ENCODE measurements at regions not wholly inside any gene's neighbourhood (a gene's known extent, or its start where the extent isn't known, plus 50 kb on each side); places are given as distances from the start of the nearest gene placed in this dataset.

DNA sequence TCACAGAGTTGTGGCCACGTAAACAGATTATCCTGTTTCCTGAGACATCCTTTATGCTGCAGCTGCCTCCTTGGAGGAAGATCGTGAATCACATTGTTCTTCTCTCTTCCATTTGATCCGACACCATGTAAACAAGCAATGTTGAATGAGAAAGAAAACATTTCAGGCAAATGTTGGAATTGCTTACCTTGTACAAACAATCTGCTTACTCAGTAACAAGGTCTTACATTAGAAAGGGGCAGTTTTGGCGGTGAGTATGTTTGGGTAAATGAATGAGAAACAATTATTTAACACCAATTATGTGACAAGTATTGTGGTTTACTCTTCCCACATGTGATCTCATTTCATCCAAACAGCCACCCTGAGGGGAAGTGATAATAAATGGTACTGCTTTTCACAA lies 637.8 kb downstream of the RAB28 start:
- DNase-seq, result peak; percentile 73 to 90

DNA sequence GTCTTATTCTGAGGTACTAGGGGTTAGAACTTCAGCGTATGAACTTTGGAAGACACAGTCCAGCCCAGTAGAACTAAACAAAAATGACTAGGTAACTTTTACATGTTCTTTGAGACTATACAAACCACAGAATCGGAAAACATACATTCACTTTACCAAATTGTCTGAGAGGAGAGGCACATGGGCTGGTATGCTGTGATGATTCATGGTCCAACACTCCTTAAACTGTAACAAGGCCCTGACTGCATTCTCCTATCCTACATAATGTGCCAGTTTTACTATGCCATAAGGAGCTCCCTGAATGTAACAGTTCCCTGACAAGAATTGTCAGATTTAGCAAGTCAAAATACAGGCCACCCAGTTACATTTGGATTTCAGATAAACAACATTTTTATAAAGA lies 640.0 kb downstream of the RAB28 start:
- DNase-seq, result no peak

DNA sequence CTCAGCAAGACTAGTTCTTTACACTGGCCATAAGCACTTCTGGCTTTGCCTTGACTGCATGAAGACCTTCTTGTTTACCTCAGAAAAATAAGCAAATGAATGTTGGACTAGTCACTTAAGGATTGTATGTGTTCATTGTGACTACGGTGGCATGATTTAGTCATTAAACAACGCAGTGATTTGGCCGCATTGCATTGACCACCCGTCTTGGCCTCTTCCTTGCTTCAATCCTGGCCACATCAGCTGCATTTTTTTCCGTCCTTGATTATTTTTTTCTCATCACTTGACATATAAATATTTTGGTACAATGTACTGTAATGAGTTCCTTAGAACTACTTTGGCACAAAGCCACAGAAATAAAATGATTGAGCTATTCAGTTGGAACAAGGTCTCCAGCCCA lies 656.2 kb downstream of the RAB28 start:
- no peak for DNase-seq

DNA sequence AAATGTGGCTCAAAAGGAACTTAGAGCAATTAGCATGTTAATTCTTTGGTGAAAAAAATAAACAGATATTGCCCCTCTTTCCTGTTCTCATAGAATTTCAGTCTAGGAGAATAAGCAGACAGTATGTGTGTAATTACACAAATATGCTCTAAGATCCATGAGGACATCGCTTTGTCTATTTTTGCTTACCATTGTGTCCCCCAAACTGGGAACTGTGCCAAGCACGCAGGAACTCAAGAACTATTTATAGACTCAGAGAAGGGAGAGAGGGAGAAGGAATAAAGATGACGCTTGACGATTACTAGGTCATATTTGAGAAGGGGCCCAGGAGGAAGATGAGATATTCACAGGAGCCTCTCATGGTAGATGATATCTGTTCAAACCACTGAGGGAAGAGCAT lies 692.6 kb downstream of the RAB28 start:
- DNase-seq, result peak in 1 of 2 experiments; percentile 17

DNA sequence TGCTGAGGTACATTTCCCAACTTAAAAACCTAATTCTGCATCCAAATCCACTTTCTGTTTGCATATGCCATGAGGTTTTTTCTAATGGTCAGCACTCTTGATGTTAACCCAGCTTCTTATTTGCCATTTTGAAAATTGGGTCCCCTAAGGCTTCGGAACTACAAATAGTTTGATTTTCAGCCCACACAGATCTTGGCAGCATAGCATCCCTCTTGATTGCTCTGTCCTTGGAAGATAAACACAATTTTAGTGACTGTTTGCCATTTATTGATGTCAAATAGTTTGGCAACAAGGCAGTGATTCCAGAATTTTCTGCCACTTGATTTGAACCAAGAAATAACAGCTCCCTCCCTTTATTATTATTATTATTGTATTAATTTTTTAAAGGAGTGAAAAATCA lies 696.9 kb downstream of the RAB28 start:
- no peak for DNase-seq

DNA sequence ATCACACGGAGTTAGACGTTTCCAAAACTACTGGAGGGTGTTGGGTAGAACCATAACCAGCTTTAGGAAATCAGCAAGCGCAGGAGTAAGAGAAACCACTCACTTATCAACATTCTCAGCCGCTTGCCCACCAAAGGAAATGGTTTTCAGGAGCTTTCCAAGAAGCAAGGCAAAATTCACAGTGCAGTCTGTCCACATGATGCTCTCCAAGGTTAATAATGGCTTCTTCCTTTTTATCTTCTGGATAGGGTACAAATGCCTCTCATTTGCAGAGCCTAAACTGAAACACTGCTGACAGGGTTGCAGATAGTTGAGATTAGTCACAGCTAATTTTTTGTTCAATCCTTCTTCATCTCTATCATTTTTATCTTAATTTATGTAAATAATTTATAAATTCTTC lies 705.4 kb downstream of the RAB28 start:
- DNase-seq, result no peak

DNA sequence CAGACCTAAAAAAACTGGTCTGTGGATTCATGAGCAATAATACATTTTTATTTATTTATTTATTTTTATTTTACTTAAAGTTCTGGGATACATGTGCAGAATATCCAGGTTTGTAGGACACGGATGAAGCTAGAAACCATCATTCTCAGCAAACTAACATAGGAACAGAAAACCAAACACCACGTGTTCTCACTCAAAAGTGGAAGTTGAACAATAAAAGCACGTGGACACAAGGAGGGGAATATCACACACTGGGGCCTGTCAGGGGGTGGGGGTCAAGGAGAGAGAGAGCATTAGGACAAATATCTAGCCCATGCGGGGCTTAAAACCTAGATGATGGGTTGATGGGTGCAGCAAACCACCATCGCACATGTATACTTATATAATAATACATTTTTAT lies 705.9 kb downstream of the RAB28 start:
- no peak for DNase-seq

DNA sequence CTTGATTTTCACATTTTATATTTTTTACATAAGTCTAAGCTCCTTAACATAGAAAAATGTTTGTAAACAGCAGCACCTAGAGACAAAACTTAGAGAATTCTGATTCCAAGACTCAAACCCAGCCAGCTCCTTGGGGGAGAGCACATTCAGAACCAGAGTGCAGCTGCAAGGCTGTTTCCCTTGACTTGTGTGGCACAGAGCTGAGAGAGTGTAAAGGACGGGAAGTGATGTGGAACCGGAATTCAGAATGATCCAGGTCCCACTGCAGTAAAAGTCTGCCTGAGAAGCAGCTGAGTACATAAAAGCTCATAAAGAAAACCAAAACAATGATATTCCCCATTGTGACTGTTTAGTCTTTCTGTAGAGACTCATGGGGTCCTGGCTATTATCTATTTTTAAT lies 713.8 kb downstream of the RAB28 start:
- peak; percentile 73 to 95 for DNase-seq

DNA sequence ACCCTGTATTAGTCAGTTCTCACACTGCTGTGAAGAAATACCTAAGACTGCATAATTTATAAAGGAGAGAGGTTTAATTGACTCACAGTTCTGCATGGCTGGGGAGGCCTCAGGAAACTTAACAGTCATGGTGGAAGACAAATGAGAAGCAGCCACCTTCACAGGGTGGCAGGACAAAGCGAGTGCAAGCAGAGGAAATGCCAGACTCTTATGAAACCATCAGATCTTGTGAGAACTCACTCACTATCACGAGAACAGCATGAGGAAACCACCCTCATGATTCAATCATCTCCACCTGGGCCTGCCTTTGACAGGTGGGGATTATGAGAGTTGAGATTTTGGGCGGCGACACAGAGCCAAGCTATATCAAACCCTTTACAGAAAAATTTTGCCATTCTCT lies 722.4 kb downstream of the RAB28 start:
- no peak for DNase-seq

DNA sequence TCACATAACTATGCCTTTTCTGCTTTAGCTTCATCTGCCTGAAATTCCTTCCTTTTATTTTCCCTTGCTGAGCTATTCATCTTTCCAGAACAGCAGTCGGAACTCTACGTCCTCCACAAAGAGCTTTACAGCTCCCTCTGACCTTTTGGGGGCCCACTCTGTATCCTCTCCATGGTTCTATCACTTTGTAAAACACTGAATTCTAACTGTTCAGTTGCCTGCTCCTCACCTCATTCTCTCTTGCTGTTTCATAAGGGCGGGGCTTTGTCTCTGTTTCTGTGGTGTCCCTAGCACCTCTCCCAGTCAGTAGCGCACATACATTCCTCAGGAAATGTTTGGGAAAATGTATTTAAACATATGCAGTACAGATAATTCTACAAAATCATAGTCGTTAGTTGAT lies 737.0 kb downstream of the RAB28 start:
- DNase-seq, result no peak

DNA sequence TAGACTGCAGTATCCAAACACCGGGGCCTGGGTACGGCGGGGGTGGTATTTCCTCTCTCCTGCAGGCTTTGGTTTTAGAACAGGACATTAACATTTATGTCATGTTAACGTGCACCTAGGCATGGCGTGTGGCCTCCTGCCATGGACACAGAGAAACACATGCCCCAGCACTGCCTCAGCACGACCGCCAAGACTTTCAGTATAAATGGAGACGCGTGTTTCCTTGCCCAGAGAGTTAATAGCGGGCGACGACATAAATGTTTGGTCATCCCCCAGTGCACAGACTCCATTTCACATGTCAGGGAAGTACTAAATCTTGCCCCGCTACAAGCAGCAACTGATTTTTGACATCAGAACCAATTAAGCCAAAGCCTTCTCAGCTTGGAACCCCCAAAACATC lies 737.9 kb downstream of the RAB28 start:
- DNase-seq, result no peak

DNA sequence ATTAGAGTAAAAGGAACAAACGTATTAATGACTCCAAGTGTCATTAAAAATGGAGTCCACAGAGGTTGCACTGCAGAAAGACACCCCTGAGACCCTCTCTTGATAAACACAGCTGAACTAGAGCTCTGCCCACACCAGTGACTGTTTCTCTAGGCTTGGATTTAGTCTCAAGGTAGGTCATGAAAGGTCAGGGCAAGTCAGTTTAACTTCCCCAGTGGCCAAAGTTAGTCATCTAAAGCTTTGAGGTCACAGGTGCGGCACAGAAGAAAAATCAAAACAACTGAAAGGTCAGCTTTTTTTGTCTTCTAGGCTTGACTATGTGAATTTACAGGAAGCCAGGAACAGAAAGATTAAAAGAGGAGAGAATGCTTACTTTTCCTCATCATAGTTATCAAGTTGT lies 749.6 kb downstream of the RAB28 start:
- no peak for DNase-seq

DNA sequence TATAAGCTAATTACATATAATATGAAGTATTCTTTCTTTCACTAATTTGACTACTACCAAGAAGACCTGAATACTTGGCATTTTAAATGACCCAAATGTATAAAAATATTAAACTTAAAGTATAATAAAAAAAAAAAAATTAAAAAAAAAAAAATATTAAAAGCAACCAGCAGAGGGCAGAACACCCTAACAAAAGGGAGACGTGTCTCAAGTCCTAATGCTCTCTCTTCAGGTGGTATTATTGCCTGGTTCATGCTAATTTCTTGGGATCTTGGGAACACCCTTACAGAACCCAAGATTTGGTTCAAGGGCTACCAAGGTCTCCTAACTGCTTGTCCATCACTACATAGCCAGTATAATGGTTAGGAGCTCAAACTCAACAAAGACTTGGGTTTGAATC lies 754.8 kb downstream of the RAB28 start:
- DNase-seq, result peak; percentile 29 to 52

DNA sequence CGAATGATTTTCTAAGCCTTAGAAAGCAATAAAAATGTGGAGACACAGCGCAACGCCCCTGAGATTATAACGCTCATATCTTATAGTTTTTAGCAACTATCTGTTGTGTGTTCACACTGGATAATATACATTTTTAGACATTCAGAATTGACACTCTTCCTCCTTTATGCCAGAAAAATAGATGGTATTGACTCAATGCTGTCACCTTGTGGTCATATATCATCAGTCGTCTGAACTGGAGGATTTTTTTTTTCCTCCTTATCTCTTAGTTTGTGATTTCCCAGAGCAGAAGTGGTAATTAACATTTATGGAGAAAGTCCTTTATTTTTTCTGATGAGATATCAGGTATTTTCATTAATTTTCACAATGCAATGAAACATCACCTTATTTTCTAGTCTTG lies 759.6 kb downstream of the RAB28 start:
- DNase-seq, result peak in 1 of 2 experiments; percentile 23

DNA sequence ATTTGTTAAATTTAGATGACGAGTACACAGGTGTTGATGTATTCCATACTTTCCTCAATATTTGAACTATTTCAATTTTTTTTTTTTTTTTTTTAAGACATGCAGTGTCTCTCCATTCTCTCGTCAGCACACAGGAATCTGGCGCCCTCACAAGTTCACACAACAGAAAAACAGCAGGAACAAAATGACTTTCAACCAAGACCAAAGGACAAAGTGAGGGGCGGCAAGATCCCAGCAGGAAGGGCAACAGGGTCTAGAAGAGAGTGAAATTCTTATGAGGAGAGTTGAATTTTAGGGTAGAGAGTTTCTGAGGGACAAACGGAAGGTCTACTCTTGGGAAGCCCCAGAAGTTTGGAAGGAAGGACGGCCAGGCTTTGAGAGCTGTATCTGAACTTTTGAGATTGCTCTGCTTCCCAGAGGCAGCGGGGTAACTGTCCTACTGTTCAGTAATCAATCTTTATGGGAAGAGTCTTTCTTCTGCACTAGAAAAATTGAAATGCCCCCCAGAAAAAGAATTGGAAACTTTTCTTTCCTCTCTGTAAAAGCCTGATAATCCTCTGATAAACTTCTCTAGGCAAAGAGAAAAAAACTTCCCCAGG lies 760.2 kb downstream of the RAB28 start:
- DNase-seq, result peak in 1 of 2 experiments; percentile 39

DNA sequence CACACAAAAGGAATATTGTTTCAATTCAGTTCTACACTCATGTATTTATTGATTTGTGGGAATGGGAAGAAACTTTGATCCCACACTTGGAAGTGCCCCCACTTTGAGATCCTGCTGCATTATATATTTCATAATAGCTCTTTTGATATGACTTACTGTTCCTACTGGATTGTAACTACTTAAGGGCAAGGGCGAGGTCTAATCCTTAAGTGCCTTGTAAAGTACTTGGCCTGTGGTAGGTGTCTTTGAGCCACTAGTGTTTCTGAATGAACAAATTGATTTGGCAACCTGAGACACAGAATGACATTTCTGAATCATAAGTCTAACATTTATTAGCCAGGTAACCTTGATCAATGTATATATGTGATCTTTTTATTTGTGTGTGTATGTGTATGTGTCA lies 767.2 kb downstream of the RAB28 start:
- no peak for DNase-seq

DNA sequence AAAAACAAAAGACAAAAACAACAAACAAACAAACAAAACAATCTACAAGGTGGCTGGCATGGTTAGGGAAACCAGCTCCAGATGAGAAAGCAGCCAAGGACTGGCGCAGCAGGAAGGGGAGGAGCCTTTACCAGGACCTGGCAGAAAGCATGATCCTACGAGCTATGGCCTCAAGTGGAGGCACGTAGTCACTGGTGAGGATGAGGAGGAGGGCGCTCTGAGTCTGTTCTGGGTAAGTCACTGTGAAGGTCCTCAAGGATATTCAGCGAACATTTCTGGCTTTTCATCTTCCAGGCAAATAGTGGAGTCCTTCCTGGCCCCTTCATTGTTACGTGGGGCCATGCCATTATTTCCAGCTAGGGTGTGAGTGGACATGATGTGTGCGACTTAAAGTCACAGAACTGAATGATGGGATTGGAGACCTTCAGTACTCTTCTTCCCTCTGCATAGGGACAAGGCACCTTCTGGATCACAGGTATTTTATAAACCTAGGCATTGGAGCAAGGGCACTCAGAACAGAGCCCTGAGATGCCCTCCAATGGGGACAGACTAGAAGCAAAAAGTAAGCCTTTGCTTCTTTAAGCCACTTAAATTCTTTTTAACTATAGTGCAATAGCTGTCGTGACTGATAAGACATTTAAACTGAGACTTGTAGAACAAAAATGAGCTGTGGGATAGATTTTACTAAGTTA lies 771.3 kb downstream of the RAB28 start:
- DNase-seq, result no peak

DNA sequence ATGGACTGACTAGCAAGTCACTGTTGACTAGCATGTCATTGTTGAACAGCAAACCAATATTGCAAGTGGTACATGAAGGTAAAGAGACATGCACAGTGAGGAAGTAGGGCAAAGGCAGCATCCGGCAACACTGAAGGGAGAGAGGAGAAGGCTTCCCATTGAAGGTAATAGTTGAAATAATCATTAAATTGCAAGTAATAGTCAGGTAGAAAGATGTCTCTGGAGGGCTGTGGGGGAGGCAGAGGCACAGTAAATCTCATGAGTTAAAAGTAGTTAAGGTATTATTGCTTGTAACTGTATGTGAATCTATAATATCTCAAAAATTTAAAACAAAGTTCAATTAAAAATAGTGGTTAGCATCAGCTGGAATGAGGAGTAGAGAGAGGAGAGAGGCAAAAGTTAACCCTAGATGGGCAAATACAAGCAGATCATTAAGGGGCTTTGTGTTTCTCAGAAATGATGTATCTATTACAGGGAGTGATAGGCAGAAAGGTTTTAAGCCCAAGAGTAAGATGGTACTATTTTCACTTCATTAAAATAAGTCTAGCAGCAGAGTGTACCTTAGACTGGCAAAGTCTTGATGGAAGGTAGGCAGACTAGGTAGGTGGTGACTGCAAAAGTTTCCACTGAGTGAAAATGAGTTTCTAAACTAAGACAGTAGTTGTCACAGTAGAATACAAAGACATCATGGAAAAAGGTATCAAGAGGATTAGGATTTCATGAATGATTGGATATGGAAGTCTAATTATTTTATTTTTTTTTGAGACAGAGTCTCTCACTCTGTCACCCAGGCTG lies 776.6 kb downstream of the RAB28 start:
- no peak for DNase-seq

DNA sequence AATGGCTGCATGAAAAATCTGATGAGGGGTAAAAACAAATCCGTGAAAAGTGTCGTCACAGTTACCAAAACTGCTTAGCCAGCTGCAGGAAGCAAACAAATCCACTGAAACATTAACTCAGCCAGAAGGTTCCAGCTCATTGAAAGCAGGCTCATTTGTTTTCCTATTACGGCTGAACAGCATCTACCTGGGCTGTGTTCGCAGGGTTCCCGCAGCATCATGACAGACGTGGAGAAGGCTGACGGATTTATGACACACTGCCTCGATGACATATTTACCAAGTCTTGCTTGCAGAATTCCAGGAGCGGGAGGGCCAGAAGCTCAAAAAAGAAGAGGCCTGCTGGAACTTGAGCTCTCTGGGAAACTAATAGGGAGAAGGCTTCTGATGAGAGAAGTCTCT lies 781.1 kb downstream of the RAB28 start:
- peak in 1 of 2 experiments; percentile 41 for DNase-seq

DNA sequence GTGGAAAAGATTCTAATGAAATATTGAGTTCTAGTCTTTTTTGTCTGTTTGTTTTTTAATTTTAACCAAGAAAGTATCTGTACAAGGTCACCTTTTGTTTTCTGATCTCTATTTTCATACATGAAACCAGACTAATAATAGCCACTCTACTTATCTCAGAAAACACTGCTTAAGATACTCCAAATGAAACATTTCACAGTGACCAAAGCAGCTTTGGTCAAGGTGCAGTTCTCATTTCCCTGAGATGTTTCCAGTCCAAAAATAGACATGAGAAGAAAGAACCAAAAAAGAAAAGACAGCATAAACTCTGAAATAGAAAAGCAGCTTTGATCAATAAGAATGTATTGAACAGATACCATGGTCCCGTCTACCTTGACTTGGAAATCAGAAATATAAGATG lies 782.8 kb downstream of the RAB28 start:
- DNase-seq, result no peak

DNA sequence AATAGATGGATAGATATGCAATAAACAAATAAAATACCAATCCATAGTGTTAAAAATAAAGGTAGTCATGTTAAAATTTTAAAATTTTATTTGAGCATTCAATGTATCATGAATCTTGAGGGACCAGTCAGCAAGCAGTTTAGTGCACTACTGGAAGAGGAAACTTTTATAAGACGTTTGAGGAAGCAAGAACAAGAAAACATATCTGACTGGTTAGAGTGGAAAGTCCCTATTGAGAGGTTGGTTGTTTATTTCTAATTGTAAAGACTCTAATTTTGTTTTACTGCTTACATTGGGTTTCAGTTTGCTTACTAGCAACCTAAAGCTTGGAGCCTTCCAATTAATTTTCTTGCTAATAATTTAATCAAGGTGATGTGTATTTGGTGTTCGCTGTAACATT lies 786.2 kb downstream of the RAB28 start:
- no peak for DNase-seq

DNA sequence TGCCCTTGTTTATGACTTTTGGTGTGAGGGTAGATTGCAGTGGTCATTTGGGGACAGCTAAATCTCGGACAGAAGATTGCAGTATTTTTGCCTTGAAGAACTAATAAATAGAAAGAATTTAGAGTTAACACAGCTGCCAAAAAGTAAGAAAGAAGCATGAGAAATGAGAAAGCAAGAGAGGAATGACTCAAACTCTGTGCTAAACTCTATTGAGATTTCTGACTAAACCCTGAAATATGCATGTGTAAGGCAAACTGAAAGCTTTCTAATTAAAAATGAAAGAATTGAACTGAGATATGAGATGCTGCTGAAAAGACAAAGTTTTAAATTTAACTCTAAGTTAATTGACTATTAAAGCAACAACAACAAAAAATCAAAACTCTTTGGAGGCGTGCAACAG lies 791.3 kb downstream of the RAB28 start:
- no peak for DNase-seq

DNA sequence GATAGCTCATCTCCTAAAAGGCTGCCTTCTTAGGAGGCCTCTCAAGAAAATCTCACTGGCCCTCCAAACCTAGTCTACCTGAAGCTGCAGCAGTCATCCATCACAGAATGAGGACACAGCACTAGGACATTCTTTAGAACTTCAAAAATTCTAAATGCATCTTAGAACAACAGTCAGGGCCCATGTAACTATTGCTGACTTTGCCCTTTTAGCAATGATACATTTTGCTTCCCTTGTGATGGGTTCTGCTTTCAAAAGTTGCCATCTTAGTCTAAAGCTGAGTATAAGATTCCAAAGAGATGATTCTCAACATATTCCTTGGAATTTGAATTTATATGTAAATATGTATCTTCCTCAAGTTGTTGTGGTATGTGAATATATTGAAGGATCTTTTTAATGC lies 793.0 kb downstream of the RAB28 start:
- no peak for DNase-seq

DNA sequence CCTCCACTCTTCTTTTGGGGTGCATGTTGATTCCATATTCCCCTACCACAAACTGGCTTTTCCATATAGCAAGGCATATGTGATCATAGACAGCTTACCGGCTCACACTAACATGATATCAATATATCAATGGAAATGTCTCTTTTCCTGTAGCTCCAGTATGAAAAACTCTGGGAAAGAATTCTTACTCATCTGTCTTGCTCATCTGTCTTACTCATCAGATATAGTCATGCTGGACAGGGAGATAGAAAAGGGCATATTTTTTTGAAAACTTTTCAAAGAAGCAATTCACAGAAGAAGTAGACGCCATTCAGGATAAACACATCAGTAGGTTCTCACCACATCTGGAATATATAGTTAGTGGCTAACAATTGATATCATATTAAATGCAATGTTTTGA lies 794.7 kb downstream of the RAB28 start:
- no peak for DNase-seq
